Ascending aorta (tissue), 2 donors: ENCODE measurements at regions not wholly inside any gene's neighbourhood (a gene's known extent, or its start where the extent isn't known, plus 50 kb on each side); places are given as distances from the start of the nearest gene placed in this dataset.
A peak's percentile ranks its signal among the peaks of the same experiment; 100 is the strongest.

ENCODE experiments used
- DNase-seq, 2 donors: peaks; one replicate each; pipeline ENCODE4 v3.0.0-alpha.2; 2019; ENCODE audit warnings: low spot score in 2 of 2
- H3K27ac ChIP-seq, 2 donors: fragments of 200-600 bp; sonication (generic); one replicate each; pipeline ENCODE4 v1.5.1; 2016 to 2017; ENCODE audit warnings: mild to moderate bottlenecking in 1 of 2
- H3K27me3 ChIP-seq: fragments of 200-600 bp; sonication (generic); one replicate; pipeline ENCODE4 v1.5.1; 2017
- H3K36me3 ChIP-seq, 2 donors: fragments of 200-600 bp; sonication (generic); one replicate each; pipeline ENCODE4 v1.5.1; 2016
- H3K4me1 ChIP-seq, 2 donors: fragments of 200-600 bp; sonication (generic); one replicate each; pipeline ENCODE4 v1.5.1; 2016 to 2017; ENCODE audit warnings: mild to moderate bottlenecking in 1 of 2
- H3K4me3 ChIP-seq, 2 donors: fragments of 200-600 bp; sonication (generic); one replicate each; pipeline ENCODE4 v1.5.1; 2016 to 2017; ENCODE audit warnings: mild to moderate bottlenecking in 1 of 2
- H3K9me3 ChIP-seq, 2 donors: fragments of 200-600 bp; sonication (generic); one replicate each; pipeline ENCODE4 v1.5.1; 2016
- CTCF ChIP-seq, 3 experiments: fragments of 200-600 bp in 2 of 3; fragments of 450-650 bp in 1 of 3; sonication (generic) in 2 of 3; IDR thresholded peaks; one replicate each; pipeline ENCODE4 v1.5.1; 2016 to 2019; ENCODE audit warnings: antibody characterized with exemption in 3 of 3, mild to moderate bottlenecking in 1 of 3, moderate library complexity in 1 of 3
- intact Hi-C: fragments of 100-400 bp; cut with DNase I; formaldehyde crosslinking; loops from one replicate; pipeline ENCODE4 v1.15.1; 2023

GRCh38 chr3:83076041-83076440, 1314.6 kb upstream of the GBE1 start:
- DNase-seq = no peak
- no peaks in the 10 kb centered on the region for H3K27me3 ChIP-seq
- H3K27ac ChIP-seq = no peak overlapping the region
- H3K4me1 ChIP-seq = no peaks in the 10 kb centered on the region
- intact Hi-C loops = no loop called here
- H3K4me3 ChIP-seq = no peak overlapping the region
- TF ChIP-seq CTCF (IDR thresholded peaks at IDR 0.05) = no peak
- H3K36me3 ChIP-seq = no peaks in the 10 kb centered on the region
- H3K9me3 ChIP-seq = no peaks in the 10 kb centered on the region

GRCh38 chr3:83074485-83074884, 1313.0 kb upstream of the GBE1 start:
- no peaks in the 10 kb centered on the region for H3K4me1 ChIP-seq
- no peak overlapping the region for H3K4me3 ChIP-seq
- intact Hi-C loops = no loop called here
- H3K9me3 ChIP-seq = no peaks in the 10 kb centered on the region
- no peaks in the 10 kb centered on the region for H3K36me3 ChIP-seq
- no peak for DNase-seq
- no peaks in the 10 kb centered on the region for H3K27me3 ChIP-seq
- no peak for TF ChIP-seq CTCF (IDR thresholded peaks at IDR 0.05)
- no peak overlapping the region for H3K27ac ChIP-seq

- Histone ChIP-seq H3K4me1 (no peaks in the 10 kb centered on the region), H3K27ac (no peak overlapping the region), H3K4me3 (no peak overlapping the region), H3K27me3 (no peaks in the 10 kb centered on the region), H3K9me3 (peaks cover 0 to 7% of the 10 kb centered on the region in 2 donors), H3K36me3 (no peaks in the 10 kb centered on the region)
- intact Hi-C loops = no loop called here
- no peak for DNase-seq
- TF ChIP-seq CTCF (IDR thresholded peaks at IDR 0.05) = no peak
Measured at GRCh38 chr3:83065851-83066460, 1304.5 kb upstream of the GBE1 start.

GRCh38 chr3:83063446-83063845, 1302.0 kb upstream of the GBE1 start:
- TF ChIP-seq CTCF (IDR thresholded peaks at IDR 0.05) = no peak
- no peak overlapping the region for H3K4me3 ChIP-seq
- H3K27me3 ChIP-seq = no peaks in the 10 kb centered on the region
- no peak for DNase-seq
- H3K4me1 ChIP-seq = no peaks in the 10 kb centered on the region
- no peaks in the 10 kb centered on the region for H3K36me3 ChIP-seq
- no peak overlapping the region for H3K27ac ChIP-seq
- H3K9me3 ChIP-seq = peaks cover 0 to 11% of the 10 kb centered on the region in 2 donors
- intact Hi-C loops = no loop called here

- no peak for TF ChIP-seq CTCF (IDR thresholded peaks at IDR 0.05)
- intact Hi-C loops = no loop called here
Measured at GRCh38 chr3:83048556-83048955, 1287.1 kb upstream of the GBE1 start.

GRCh38 chr3:83039422-83039821, 1278.0 kb upstream of the GBE1 start:
- H3K36me3 ChIP-seq = no peaks in the 10 kb centered on the region
- no peaks in the 10 kb centered on the region for H3K27me3 ChIP-seq
- no peak for DNase-seq
- no peaks in the 10 kb centered on the region for H3K9me3 ChIP-seq
- intact Hi-C loops = no loop called here
- peak overlapping the region in 1 of 2 donors; percentile 23 for H3K27ac ChIP-seq
- H3K4me3 ChIP-seq = no peak overlapping the region
- no peak for TF ChIP-seq CTCF (IDR thresholded peaks at IDR 0.05)
- no peaks in the 10 kb centered on the region for H3K4me1 ChIP-seq

More at GRCh38 chr3:83048556-83048955, 1287.1 kb upstream of the GBE1 start:
- Histone ChIP-seq H3K4me3 (no peak overlapping the region), H3K27ac (no peak overlapping the region), H3K9me3 (no peaks in the 10 kb centered on the region), H3K36me3 (no peaks in the 10 kb centered on the region), H3K4me1 (no peaks in the 10 kb centered on the region), H3K27me3 (no peaks in the 10 kb centered on the region)
- DNase-seq = no peak
